SIG-M5 (cell line): ENCODE measurements at regions not wholly inside any gene's neighbourhood (a gene's known extent, or its start where the extent isn't known, plus 50 kb on each side); places are given as distances from the start of the nearest gene placed in this dataset.

ENCODE experiments used
- DNase-seq: peaks from one replicate; lab custom pipeline; 2025; lab: John Stamatoyannopoulos, UW

- DNase-seq = no peak
Observed at GRCh38 chr18:51824746-51825145, 515.3 kb upstream of the DCC start.

- no peak for DNase-seq
Observed at GRCh38 chr18:51833850-51834249, 506.1 kb upstream of the DCC start.

- DNase-seq = no peak
Observed at GRCh38 chr18:51848702-51849101, 491.3 kb upstream of the DCC start.

GRCh38 chr18:51852681-51853080 lies 487.3 kb upstream of the DCC start:
- no peak for DNase-seq

- no peak for DNase-seq
Observed at GRCh38 chr18:51857989-51858388, 482.0 kb upstream of the DCC start.

GRCh38 chr18:51861046-51861445 lies 479.0 kb upstream of the DCC start:
- DNase-seq = no peak

GRCh38 chr18:51862051-51862715 lies 477.8 kb upstream of the DCC start:
- no peak for DNase-seq

GRCh38 chr18:51864219-51864965 lies 475.6 kb upstream of the DCC start:
- no peak for DNase-seq

GRCh38 chr18:51865538-51865937 lies 474.5 kb upstream of the DCC start:
- DNase-seq = no peak

GRCh38 chr18:51867767-51868166 lies 472.2 kb upstream of the DCC start:
- DNase-seq = no peak

- DNase-seq = no peak
Observed at GRCh38 chr18:51878724-51879123, 461.3 kb upstream of the DCC start.

GRCh38 chr18:51879329-51879728 lies 460.7 kb upstream of the DCC start:
- no peak for DNase-seq

GRCh38 chr18:51881394-51881793 lies 458.6 kb upstream of the DCC start:
- DNase-seq = no peak

GRCh38 chr18:51884039-51884438 lies 456.0 kb upstream of the DCC start:
- DNase-seq = no peak

- DNase-seq = no peak
Observed at GRCh38 chr18:51890762-51891161, 449.2 kb upstream of the DCC start.

GRCh38 chr18:51891876-51892275 lies 448.1 kb upstream of the DCC start:
- no peak for DNase-seq

GRCh38 chr18:51897884-51898283 lies 442.1 kb upstream of the DCC start:
- DNase-seq = no peak

- no peak for DNase-seq
Observed at GRCh38 chr18:51907687-51908597, 432.1 kb upstream of the DCC start.

GRCh38 chr18:51908598-51908944 lies 431.4 kb upstream of the DCC start:
- DNase-seq = no peak

GRCh38 chr18:51911584-51911983 lies 428.4 kb upstream of the DCC start:
- DNase-seq = no peak

- no peak for DNase-seq
Observed at GRCh38 chr18:51912381-51912780, 427.6 kb upstream of the DCC start.

- DNase-seq = no peak
Observed at GRCh38 chr18:51915176-51915575, 424.8 kb upstream of the DCC start.

- no peak for DNase-seq
Observed at GRCh38 chr18:51921862-51922261, 418.1 kb upstream of the DCC start.
